WERI-Rb-1 (cell line): ENCODE measurements at regions not wholly inside any gene's neighbourhood (a gene's known extent, or its start where the extent isn't known, plus 50 kb on each side); places are given as distances from the start of the nearest gene placed in this dataset.

Experiments
- DNase-seq: peaks from one replicate; pipeline ENCODE4 v3.0.0-alpha.2; 2020
- H3K27ac ChIP-seq: fragments of 250-450 bp; sonication (Bioruptor Pico); 2 replicates; pipeline ENCODE4 v1.5.1; 2020; ENCODE audit warnings: mild to moderate bottlenecking, moderate library complexity
- H3K27me3 ChIP-seq: fragments of 250-450 bp; sonication (Bioruptor Pico); 2 replicates; pipeline ENCODE4 v1.5.1; 2021; ENCODE audit warnings: mild to moderate bottlenecking, low read depth, moderate library complexity; ENCODE audit not compliant: insufficient read depth, severe bottlenecking
- H3K36me3 ChIP-seq: fragments of 250-450 bp; sonication (Bioruptor Pico); 2 replicates; pipeline ENCODE4 v1.5.1; 2020; ENCODE audit warnings: mild to moderate bottlenecking, moderate library complexity
- H3K4me3 ChIP-seq: 2 replicates; pipeline ENCODE4 v1.5.1; 2011; ENCODE audit warnings: low read depth, mild to moderate bottlenecking, control low read depth, low read length
- H3K9me3 ChIP-seq: fragments of 250-450 bp; sonication (Bioruptor Pico); 2 replicates; pipeline ENCODE4 v1.5.1; 2021; ENCODE audit warnings: mild to moderate bottlenecking, moderate library complexity; ENCODE audit not compliant: severe bottlenecking
- TF ChIP-seq, protein P1 (sequence below): IDR thresholded peaks from 2 replicates; pipeline ENCODE4 v1.5.1; 2011; ENCODE audit warnings: low read depth, mild to moderate bottlenecking, control low read depth, inconsistent platforms, low read length

DNA sequence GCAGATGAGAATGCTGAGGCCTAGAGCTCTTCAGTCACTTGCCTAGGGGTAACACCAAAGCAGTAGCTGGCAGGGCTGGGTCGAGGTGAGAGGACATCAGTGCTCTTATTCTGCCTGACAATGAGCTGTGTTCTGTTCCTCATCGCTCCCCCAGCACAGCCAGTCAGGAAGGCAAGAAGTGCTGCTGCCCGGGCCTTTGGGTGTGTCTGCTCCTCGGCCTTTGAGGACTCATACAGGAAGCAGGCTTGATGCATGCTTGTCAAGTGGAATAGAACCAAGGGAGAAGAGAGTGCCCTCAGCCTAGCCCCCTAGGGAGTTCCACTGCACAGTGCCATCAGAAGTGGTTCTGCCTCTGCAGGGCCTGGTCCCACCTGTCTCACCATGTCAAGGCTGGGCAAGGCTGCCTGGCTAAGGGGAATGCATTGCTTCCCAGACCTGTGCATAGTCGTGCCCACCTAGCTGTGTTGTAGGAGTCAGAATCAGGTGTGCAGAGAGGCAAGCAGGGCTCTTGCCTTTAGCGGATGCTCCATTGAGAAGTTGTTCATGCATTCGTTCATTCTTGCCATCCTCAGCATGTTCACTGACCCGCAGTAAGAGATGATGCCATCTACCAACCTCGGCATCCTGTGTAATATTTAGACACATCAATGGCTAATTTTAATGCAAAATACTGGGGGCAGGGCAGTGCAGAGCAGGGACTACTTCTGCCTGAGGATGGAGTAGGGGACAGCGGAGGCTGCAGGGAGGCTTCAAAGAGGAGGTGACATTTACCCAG, 156.6 kb downstream of the RPS24 start:
- no peaks in the 10 kb centered on the region for H3K27me3 ChIP-seq
- no peak for DNase-seq

DNA sequence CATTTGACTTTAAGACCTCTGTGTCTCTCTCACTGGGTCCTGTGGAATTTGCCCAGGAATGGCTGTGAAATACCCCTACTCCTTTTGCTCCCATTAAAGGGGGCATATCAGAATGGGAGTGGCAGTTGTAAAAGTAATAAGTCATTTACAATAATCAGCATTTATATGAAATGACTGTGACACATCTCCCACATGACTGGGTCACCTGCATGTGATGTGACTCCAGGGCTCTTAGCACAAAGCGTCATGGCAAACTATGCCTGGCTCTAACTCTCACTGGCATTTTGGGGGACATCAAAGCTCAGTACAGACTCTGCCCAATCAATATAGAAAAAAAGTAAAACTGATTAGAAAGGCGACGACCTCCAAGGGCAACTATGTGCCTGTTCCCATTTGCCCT, 157.6 kb downstream of the RPS24 start:
- TF ChIP-seq, protein P1, sequence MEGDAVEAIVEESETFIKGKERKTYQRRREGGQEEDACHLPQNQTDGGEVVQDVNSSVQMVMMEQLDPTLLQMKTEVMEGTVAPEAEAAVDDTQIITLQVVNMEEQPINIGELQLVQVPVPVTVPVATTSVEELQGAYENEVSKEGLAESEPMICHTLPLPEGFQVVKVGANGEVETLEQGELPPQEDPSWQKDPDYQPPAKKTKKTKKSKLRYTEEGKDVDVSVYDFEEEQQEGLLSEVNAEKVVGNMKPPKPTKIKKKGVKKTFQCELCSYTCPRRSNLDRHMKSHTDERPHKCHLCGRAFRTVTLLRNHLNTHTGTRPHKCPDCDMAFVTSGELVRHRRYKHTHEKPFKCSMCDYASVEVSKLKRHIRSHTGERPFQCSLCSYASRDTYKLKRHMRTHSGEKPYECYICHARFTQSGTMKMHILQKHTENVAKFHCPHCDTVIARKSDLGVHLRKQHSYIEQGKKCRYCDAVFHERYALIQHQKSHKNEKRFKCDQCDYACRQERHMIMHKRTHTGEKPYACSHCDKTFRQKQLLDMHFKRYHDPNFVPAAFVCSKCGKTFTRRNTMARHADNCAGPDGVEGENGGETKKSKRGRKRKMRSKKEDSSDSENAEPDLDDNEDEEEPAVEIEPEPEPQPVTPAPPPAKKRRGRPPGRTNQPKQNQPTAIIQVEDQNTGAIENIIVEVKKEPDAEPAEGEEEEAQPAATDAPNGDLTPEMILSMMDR: no peak
- no peak for DNase-seq
- Histone ChIP-seq H3K36me3 (no peaks in the 10 kb centered on the region), H3K4me3 (no peak overlapping the region), H3K27me3 (no peaks in the 10 kb centered on the region), H3K27ac (no peak overlapping the region), H3K9me3 (peaks cover 10% of the 10 kb centered on the region)

More for the DNA sequence above, 156.6 kb downstream of the RPS24 start:
- Histone ChIP-seq H3K36me3 (no peaks in the 10 kb centered on the region), H3K4me3 (no peak overlapping the region), H3K27ac (no peak overlapping the region), H3K9me3 (peaks cover 10% of the 10 kb centered on the region)
- TF ChIP-seq, protein P1: no peak

DNA sequence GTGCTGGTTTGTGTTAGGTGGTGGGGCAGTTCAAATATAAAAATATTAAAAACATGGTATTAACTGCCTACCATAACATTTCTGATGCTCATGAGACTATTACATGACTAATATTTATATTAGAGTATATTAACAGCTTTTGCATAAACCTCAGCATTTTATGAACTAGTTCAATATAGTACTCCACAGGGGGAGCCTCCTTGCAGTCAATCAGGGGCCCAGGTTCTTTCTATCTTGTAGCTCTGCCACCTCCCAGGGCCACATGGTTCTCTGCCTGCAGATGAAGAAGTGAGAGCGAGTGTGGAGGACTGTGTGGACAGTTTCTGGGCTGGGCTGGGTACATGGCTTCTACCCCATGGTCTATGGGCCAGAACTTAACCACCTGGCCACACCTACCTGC, 159.5 kb downstream of the RPS24 start:
- H3K27ac ChIP-seq: no peak overlapping the region
- TF ChIP-seq, protein P1: no peak
- H3K36me3 ChIP-seq: no peaks in the 10 kb centered on the region
- no peak for DNase-seq
- no peaks in the 10 kb centered on the region for H3K27me3 ChIP-seq
- no peak overlapping the region for H3K4me3 ChIP-seq
- H3K9me3 ChIP-seq: peaks cover 13% of the 10 kb centered on the region

DNA sequence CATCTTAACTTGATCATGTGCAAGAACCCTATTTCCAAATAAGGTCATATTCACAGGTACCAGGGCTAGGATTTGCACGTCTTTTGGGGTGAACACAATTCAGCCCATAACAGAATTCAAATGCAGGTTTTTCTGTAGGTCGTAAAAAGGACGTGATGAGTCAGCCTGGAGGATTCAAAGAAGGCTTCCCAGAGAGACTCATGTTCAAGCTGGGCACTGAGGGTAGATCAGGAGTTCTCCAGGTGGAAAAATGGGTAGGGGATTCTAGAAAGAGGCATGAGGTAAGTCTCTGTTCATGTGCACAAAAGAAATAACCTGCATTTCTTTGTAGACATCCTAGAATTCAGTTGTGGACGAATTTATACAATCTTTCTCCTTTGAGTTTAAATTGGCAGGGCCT, 160.4 kb downstream of the RPS24 start:
- Histone ChIP-seq H3K27me3 (no peaks in the 10 kb centered on the region), H3K9me3 (peaks cover 13% of the 10 kb centered on the region), H3K27ac (no peak overlapping the region), H3K36me3 (no peaks in the 10 kb centered on the region), H3K4me3 (no peak overlapping the region)
- DNase-seq: no peak
- TF ChIP-seq, protein P1: no peak

DNA sequence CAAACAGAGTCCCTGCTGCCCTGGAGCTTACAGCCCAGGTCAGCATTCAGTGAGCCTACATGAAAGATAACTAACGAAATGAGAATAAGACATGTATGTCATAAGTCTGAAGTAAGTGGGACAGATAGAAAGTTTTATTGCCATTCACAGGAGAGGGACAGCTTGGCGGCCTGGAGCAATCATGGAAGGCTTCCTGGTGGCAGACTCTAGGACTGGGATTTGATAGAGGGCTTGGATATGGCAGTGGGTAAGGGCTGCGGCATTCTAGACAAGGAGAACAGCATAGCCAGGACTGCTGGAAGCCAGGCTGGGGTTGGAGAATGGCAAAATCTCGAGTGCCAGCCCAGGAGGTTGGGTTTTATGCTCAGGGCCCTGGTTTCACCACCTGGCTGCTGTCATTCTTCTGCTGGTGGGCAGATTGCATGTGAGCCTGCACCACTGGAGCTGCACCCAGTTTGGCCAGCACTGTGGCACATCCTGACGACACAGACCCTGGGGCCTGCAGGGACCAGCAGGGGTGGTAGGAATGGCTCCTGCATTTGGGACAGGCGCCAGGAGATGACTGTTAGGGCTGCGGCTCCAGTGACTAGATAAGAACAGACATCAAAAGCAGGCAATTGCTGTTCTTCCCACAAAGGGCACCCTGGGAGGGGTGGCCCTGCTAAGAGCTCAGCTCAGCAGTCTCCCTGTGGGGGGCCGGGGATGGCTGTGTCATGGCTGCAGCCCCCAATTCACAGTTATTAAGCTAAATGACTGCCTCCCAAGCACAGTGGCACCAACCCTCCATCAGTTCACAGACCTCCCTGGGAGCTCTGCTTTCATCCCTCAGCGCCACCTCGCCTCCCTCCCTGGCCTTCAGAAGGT, 161.1 kb downstream of the RPS24 start:
- no peak for DNase-seq
- TF ChIP-seq, protein P1: no peak
- Histone ChIP-seq H3K9me3 (peaks cover 13% of the 10 kb centered on the region), H3K27ac (no peak overlapping the region), H3K4me3 (no peak overlapping the region), H3K27me3 (no peaks in the 10 kb centered on the region), H3K36me3 (no peaks in the 10 kb centered on the region)
